Right atrium auricular region (tissue), 2 donors: ENCODE measurements at regions not wholly inside any gene's neighbourhood (a gene's known extent, or its start where the extent isn't known, plus 50 kb on each side); places are given as distances from the start of the nearest gene placed in this dataset.
A peak's percentile ranks its signal among the peaks of the same experiment; 100 is the strongest.

Experiments used
- DNase-seq: peaks from one replicate; pipeline ENCODE4 v3.0.0-alpha.2; 2019; ENCODE audit warnings: low spot score
- H3K27ac ChIP-seq, 2 donors: fragments of 200-600 bp; sonication (generic); 1 replicate in 1 of 2; 2 replicates in 1 of 2; pipeline ENCODE4 v1.5.1; 2016 to 2019
- H3K27me3 ChIP-seq, 2 donors: fragments of 200-600 bp; sonication (generic); one replicate each; pipeline versions ENCODE4 v1.5.1 to v1.6.0; 2017 to 2019
- H3K36me3 ChIP-seq: fragments of 200-600 bp; sonication (generic); one replicate; pipeline ENCODE4 v1.5.1; 2016
- H3K4me1 ChIP-seq, 2 donors: fragments of 200-600 bp; sonication (generic); one replicate each; pipeline versions ENCODE4 v1.5.1 to v1.6.0; 2017 to 2019
- H3K4me3 ChIP-seq, 2 donors: fragments of 200-600 bp; sonication (generic); 1 replicate in 1 of 2; 2 replicates in 1 of 2; pipeline ENCODE4 v1.5.1; 2017 to 2019; ENCODE audit warnings: mild to moderate bottlenecking in 1 of 2, moderate library complexity in 1 of 2
- H3K9me3 ChIP-seq, 2 donors: fragments of 200-600 bp; sonication (generic); one replicate each; pipeline ENCODE4 v1.5.1; 2019
- CTCF ChIP-seq, 2 donors: fragments of 200-600 bp; sonication (generic); IDR thresholded peaks; one replicate each; pipeline ENCODE4 v1.5.1; 2019; ENCODE audit warnings: antibody characterized with exemption in 2 of 2

- no peaks in the 10 kb centered on the region for H3K4me1 ChIP-seq
- no peaks in the 10 kb centered on the region for H3K9me3 ChIP-seq
- H3K4me3 ChIP-seq: peak overlapping the region in 1 of 2 donors; percentile 4
- DNase-seq: no peak
- no peak for TF ChIP-seq CTCF (IDR thresholded peaks at IDR 0.05)
- H3K36me3 ChIP-seq: no peaks in the 10 kb centered on the region
- peak overlapping the region; percentile 46 to 63 for H3K27ac ChIP-seq
- no peaks in the 10 kb centered on the region for H3K27me3 ChIP-seq
These were observed 356.2 kb downstream of the GPD2 start for GRCh38 chr2:156792242-156792840.

GRCh38 chr2:156797832-156798231 is 361.7 kb downstream of the GPD2 start:
- no peak for TF ChIP-seq CTCF (IDR thresholded peaks at IDR 0.05)
- Histone ChIP-seq H3K4me3 (no peak overlapping the region), H3K27ac (no peak overlapping the region), H3K36me3 (no peaks in the 10 kb centered on the region), H3K4me1 (no peaks in the 10 kb centered on the region), H3K9me3 (no peaks in the 10 kb centered on the region), H3K27me3 (no peaks in the 10 kb centered on the region)
- DNase-seq: no peak

- no peaks in the 10 kb centered on the region for H3K4me1 ChIP-seq
- no peak for TF ChIP-seq CTCF (IDR thresholded peaks at IDR 0.05)
- H3K27me3 ChIP-seq: no peaks in the 10 kb centered on the region
- H3K27ac ChIP-seq: no peak overlapping the region
- no peaks in the 10 kb centered on the region for H3K9me3 ChIP-seq
- no peaks in the 10 kb centered on the region for H3K36me3 ChIP-seq
- DNase-seq: no peak
- H3K4me3 ChIP-seq: no peak overlapping the region
These were observed 364.0 kb downstream of the GPD2 start for GRCh38 chr2:156800065-156800653.

- TF ChIP-seq CTCF (IDR thresholded peaks at IDR 0.05): no peak
- no peaks in the 10 kb centered on the region for H3K4me1 ChIP-seq
- H3K36me3 ChIP-seq: no peaks in the 10 kb centered on the region
- H3K27me3 ChIP-seq: no peaks in the 10 kb centered on the region
- H3K9me3 ChIP-seq: no peaks in the 10 kb centered on the region
- DNase-seq: no peak
- H3K27ac ChIP-seq: no peak overlapping the region
- no peak overlapping the region for H3K4me3 ChIP-seq
These were observed 364.7 kb downstream of the GPD2 start for GRCh38 chr2:156800781-156801361.

- DNase-seq: no peak
- Histone ChIP-seq H3K4me1 (no peaks in the 10 kb centered on the region), H3K27ac (no peak overlapping the region), H3K9me3 (no peaks in the 10 kb centered on the region), H3K4me3 (no peak overlapping the region), H3K36me3 (no peaks in the 10 kb centered on the region), H3K27me3 (no peaks in the 10 kb centered on the region)
- TF ChIP-seq CTCF (IDR thresholded peaks at IDR 0.05): no peak
These were observed 367.1 kb downstream of the GPD2 start for GRCh38 chr2:156803243-156803642.
